OCI-LY3 (cell line): ENCODE measurements at regions not wholly inside any gene's neighbourhood (a gene's known extent, or its start where the extent isn't known, plus 50 kb on each side); places are given as distances from the start of the nearest gene placed in this dataset.

Source experiments
- EZH2phosphoT487 ChIP-seq: fragments of 200-600 bp; shearing (Covaris generic); IDR thresholded peaks from 2 replicates; pipeline ENCODE4 v1.6.1; 2018; ENCODE audit warnings: antibody characterized with exemption, mixed run types, low read depth
- TF ChIP-seq, protein P1 (sequence below): fragments of 200-600, 300-600 bp; sonication (generic); IDR thresholded peaks from 2 replicates; pipeline ENCODE4 v1.5.1; 2014; ENCODE audit warnings: antibody characterized with exemption, low read length, low read depth

DNA sequence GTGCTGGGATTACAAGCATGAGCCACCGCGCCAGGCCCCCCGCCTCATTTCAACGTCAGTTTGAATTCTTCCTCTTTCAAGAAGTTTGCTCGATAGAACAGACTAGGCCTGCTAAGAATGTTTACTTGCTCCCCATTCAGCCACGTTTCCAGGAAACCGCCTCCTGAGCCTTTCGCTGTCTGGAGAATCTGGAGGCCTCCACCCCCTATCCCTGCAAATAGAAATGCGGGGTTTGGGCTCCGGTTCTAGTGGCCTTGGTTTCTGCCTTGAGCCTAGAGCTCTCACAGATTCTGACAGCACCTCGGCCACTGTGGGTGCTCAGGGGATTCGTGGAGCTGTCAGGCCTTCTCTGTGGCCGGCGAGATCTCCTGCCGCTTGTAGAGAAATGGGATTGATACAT, 84.3 kb downstream of the UBIAD1 start:
- TF ChIP-seq, protein P1, sequence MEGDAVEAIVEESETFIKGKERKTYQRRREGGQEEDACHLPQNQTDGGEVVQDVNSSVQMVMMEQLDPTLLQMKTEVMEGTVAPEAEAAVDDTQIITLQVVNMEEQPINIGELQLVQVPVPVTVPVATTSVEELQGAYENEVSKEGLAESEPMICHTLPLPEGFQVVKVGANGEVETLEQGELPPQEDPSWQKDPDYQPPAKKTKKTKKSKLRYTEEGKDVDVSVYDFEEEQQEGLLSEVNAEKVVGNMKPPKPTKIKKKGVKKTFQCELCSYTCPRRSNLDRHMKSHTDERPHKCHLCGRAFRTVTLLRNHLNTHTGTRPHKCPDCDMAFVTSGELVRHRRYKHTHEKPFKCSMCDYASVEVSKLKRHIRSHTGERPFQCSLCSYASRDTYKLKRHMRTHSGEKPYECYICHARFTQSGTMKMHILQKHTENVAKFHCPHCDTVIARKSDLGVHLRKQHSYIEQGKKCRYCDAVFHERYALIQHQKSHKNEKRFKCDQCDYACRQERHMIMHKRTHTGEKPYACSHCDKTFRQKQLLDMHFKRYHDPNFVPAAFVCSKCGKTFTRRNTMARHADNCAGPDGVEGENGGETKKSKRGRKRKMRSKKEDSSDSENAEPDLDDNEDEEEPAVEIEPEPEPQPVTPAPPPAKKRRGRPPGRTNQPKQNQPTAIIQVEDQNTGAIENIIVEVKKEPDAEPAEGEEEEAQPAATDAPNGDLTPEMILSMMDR, result no peak
- no peak for TF ChIP-seq EZH2phosphoT487
